Liver (tissue), 3 donors: ENCODE measurements at regions not wholly inside any gene's neighbourhood (a gene's known extent, or its start where the extent isn't known, plus 50 kb on each side); places are given as distances from the start of the nearest gene placed in this dataset.

Experiments used
- CTCF ChIP-seq: fragments of 150-350 bp; IDR thresholded peaks from 2 replicates; pipeline ENCODE4 v1.5.1; 2017; ENCODE audit warnings: improper control_type of control experiment, low read depth, low read length; ENCODE audit not compliant: missing input control
- GABPA ChIP-seq, 2 donors: IDR thresholded peaks in 1 of 2; conservative IDR thresholded peaks in 1 of 2; 2 replicates each; pipeline ENCODE4 v1.6.1; 2016; ENCODE audit warnings: antibody characterized with exemption in 2 of 2, mild to moderate bottlenecking in 1 of 2, moderate library complexity in 1 of 2
- MAX ChIP-seq: IDR thresholded peaks from 2 replicates; pipeline ENCODE4 v1.6.1; 2016; ENCODE audit warnings: antibody characterized with exemption
- RAD21 ChIP-seq, 2 donors: IDR thresholded peaks; 2 replicates each; pipeline ENCODE4 v1.6.1; 2016; ENCODE audit warnings: antibody characterized with exemption in 2 of 2, mild to moderate bottlenecking in 2 of 2
- TAF1 ChIP-seq: conservative IDR thresholded peaks from 2 replicates; pipeline ENCODE4 v1.6.1; 2016; ENCODE audit warnings: antibody characterized with exemption, mild to moderate bottlenecking
- YY1 ChIP-seq: IDR thresholded peaks from 2 replicates; pipeline ENCODE4 v1.6.1; 2016; ENCODE audit warnings: antibody characterized with exemption, mild to moderate bottlenecking
- TF ChIP-seq, protein P1 (sequence below): IDR thresholded peaks from 2 replicates; pipeline ENCODE4 v1.6.1; 2016; ENCODE audit warnings: antibody characterized with exemption, mild to moderate bottlenecking
- TF ChIP-seq, protein P2 (sequence below): IDR thresholded peaks from 2 replicates; pipeline ENCODE4 v1.6.1; 2016; ENCODE audit warnings: antibody characterized with exemption
- donor health status: healthy.
- donor health status: healthy.

GRCh38 chr20:51129147-51129776 lies 106.4 kb upstream of the KCNG1 start:
- TF ChIP-seq CTCF (no peak), TAF1 (no peak), RAD21 (IDR thresholded peaks at IDR 0.05) (no peak), GABPA (IDR thresholded peaks at IDR 0.05 in 1 of 2, conservative IDR thresholded peaks at IDR 0.05 in 1 of 2) (no peak), YY1 (no peak), MAX (no peak)
- TF ChIP-seq, protein P1, sequence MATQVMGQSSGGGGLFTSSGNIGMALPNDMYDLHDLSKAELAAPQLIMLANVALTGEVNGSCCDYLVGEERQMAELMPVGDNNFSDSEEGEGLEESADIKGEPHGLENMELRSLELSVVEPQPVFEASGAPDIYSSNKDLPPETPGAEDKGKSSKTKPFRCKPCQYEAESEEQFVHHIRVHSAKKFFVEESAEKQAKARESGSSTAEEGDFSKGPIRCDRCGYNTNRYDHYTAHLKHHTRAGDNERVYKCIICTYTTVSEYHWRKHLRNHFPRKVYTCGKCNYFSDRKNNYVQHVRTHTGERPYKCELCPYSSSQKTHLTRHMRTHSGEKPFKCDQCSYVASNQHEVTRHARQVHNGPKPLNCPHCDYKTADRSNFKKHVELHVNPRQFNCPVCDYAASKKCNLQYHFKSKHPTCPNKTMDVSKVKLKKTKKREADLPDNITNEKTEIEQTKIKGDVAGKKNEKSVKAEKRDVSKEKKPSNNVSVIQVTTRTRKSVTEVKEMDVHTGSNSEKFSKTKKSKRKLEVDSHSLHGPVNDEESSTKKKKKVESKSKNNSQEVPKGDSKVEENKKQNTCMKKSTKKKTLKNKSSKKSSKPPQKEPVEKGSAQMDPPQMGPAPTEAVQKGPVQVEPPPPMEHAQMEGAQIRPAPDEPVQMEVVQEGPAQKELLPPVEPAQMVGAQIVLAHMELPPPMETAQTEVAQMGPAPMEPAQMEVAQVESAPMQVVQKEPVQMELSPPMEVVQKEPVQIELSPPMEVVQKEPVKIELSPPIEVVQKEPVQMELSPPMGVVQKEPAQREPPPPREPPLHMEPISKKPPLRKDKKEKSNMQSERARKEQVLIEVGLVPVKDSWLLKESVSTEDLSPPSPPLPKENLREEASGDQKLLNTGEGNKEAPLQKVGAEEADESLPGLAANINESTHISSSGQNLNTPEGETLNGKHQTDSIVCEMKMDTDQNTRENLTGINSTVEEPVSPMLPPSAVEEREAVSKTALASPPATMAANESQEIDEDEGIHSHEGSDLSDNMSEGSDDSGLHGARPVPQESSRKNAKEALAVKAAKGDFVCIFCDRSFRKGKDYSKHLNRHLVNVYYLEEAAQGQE = no peak
- TF ChIP-seq, protein P2, sequence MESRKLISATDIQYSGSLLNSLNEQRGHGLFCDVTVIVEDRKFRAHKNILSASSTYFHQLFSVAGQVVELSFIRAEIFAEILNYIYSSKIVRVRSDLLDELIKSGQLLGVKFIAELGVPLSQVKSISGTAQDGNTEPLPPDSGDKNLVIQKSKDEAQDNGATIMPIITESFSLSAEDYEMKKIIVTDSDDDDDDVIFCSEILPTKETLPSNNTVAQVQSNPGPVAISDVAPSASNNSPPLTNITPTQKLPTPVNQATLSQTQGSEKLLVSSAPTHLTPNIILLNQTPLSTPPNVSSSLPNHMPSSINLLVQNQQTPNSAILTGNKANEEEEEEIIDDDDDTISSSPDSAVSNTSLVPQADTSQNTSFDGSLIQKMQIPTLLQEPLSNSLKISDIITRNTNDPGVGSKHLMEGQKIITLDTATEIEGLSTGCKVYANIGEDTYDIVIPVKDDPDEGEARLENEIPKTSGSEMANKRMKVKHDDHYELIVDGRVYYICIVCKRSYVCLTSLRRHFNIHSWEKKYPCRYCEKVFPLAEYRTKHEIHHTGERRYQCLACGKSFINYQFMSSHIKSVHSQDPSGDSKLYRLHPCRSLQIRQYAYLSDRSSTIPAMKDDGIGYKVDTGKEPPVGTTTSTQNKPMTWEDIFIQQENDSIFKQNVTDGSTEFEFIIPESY = no peak
